ENCODE measurements at regions not wholly inside any gene's neighbourhood (a gene's known extent, or its start where the extent isn't known, plus 50 kb on each side); places are given as distances from the start of the nearest gene placed in this dataset.

GRCh38 chr2:6072276-6072675 is 380.1 kb downstream of the SOX11 start:
- WGBS (ENCODE audit: insufficient coverage, low coverage, low lambda C conversion rate, missing lambda C conversion rate): 59% methylated on average over 5 of the region's 5 CpGs
- H3K36me3 ChIP-seq: no peaks in the 10 kb centered on the region

GRCh38 chr2:6072768-6073167 is 380.6 kb downstream of the SOX11 start:
- 9% methylated on average over 3 of the region's 3 CpGs for WGBS (ENCODE audit: insufficient coverage, low coverage, low lambda C conversion rate, missing lambda C conversion rate)
- no peaks in the 10 kb centered on the region for H3K27me3 ChIP-seq
- H3K4me1 ChIP-seq: no peaks in the 10 kb centered on the region
- no peaks in the 10 kb centered on the region for H3K9me3 ChIP-seq
- no peak overlapping the region for H3K4me3 ChIP-seq
- no peak for ATAC-seq
- TF ChIP-seq, protein P1, sequence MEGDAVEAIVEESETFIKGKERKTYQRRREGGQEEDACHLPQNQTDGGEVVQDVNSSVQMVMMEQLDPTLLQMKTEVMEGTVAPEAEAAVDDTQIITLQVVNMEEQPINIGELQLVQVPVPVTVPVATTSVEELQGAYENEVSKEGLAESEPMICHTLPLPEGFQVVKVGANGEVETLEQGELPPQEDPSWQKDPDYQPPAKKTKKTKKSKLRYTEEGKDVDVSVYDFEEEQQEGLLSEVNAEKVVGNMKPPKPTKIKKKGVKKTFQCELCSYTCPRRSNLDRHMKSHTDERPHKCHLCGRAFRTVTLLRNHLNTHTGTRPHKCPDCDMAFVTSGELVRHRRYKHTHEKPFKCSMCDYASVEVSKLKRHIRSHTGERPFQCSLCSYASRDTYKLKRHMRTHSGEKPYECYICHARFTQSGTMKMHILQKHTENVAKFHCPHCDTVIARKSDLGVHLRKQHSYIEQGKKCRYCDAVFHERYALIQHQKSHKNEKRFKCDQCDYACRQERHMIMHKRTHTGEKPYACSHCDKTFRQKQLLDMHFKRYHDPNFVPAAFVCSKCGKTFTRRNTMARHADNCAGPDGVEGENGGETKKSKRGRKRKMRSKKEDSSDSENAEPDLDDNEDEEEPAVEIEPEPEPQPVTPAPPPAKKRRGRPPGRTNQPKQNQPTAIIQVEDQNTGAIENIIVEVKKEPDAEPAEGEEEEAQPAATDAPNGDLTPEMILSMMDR (IDR thresholded peaks at IDR 0.05): no peak
- TF ChIP-seq POLR2A (IDR thresholded peaks at IDR 0.05): no peak
- intact Hi-C loops (cut with DNase I): no loop called here
- DNase-seq: no peak
- no peaks in the 10 kb centered on the region for H3K36me3 ChIP-seq
- no peak overlapping the region for H3K27ac ChIP-seq

More at GRCh38 chr2:6072276-6072675, 380.1 kb downstream of the SOX11 start:
- no peaks in the 10 kb centered on the region for H3K9me3 ChIP-seq
- H3K27ac ChIP-seq: no peak overlapping the region
- intact Hi-C loops (cut with DNase I): no loop called here
- TF ChIP-seq POLR2A (IDR thresholded peaks at IDR 0.05): no peak
- TF ChIP-seq, protein P1 (IDR thresholded peaks at IDR 0.05): no peak
- no peak for ATAC-seq
- DNase-seq: no peak
- no peaks in the 10 kb centered on the region for H3K27me3 ChIP-seq
- H3K4me1 ChIP-seq: no peaks in the 10 kb centered on the region
- no peak overlapping the region for H3K4me3 ChIP-seq

- Histone ChIP-seq H3K36me3 (no peaks in the 10 kb centered on the region), H3K9me3 (no peaks in the 10 kb centered on the region), H3K27me3 (no peaks in the 10 kb centered on the region), H3K4me1 (no peaks in the 10 kb centered on the region), H3K27ac (no peak overlapping the region), H3K4me3 (no peak overlapping the region)
- WGBS (ENCODE audit: insufficient coverage, low coverage, low lambda C conversion rate, missing lambda C conversion rate): 27% methylated on average over 11 of the region's 11 CpGs
- DNase-seq (no peak), ATAC-seq (no peak)
- TF ChIP-seq, protein P1 (IDR thresholded peaks at IDR 0.05): no peak
- no peak for TF ChIP-seq POLR2A (IDR thresholded peaks at IDR 0.05)
- intact Hi-C loops (cut with DNase I): no loop called here
Observed at GRCh38 chr2:6073191-6074088, 381.3 kb downstream of the SOX11 start.

GRCh38 chr2:6074089-6074643 is 382.0 kb downstream of the SOX11 start:
- H3K27me3 ChIP-seq: no peaks in the 10 kb centered on the region
- TF ChIP-seq, protein P1 (IDR thresholded peaks at IDR 0.05): no peak
- no peak for TF ChIP-seq POLR2A (IDR thresholded peaks at IDR 0.05)
- no peak overlapping the region for H3K4me3 ChIP-seq
- ATAC-seq: no peak
- no peak overlapping the region for H3K27ac ChIP-seq
- WGBS (ENCODE audit: insufficient coverage, low coverage, low lambda C conversion rate, missing lambda C conversion rate): 65% methylated on average over 8 of the region's 9 CpGs
- H3K36me3 ChIP-seq: no peaks in the 10 kb centered on the region
- intact Hi-C loops (cut with DNase I): no loop called here
- H3K9me3 ChIP-seq: no peaks in the 10 kb centered on the region
- no peaks in the 10 kb centered on the region for H3K4me1 ChIP-seq
- DNase-seq: no peak

All from right lobe of liver (tissue), 6 donors.